T follicular helper cell (primary cell): ENCODE measurements at regions not wholly inside any gene's neighbourhood (a gene's known extent, or its start where the extent isn't known, plus 50 kb on each side); places are given as distances from the start of the nearest gene placed in this dataset.

Experiments
- DNase-seq: peaks from one replicate; pipeline ENCODE4 v3.0.0-alpha.2; 2020; ENCODE audit warnings: low read depth

GRCh38 chr10:123557366-123558108, 108.6 kb upstream of the GPR26 start:
- no peak for DNase-seq

- DNase-seq: no peak
Measured at GRCh38 chr10:123558651-123559050, 107.5 kb upstream of the GPR26 start.

GRCh38 chr10:123559066-123559822, 106.9 kb upstream of the GPR26 start:
- peak; percentile 43 for DNase-seq

- DNase-seq: no peak
Measured at GRCh38 chr10:123559823-123560092, 106.4 kb upstream of the GPR26 start.

- DNase-seq: no peak
Measured at GRCh38 chr10:123560301-123561140, 105.6 kb upstream of the GPR26 start.

GRCh38 chr10:123561141-123561440, 105.1 kb upstream of the GPR26 start:
- no peak for DNase-seq

- no peak for DNase-seq
Measured at GRCh38 chr10:123562387-123562786, 103.8 kb upstream of the GPR26 start.

GRCh38 chr10:123562811-123563580, 103.2 kb upstream of the GPR26 start:
- no peak for DNase-seq

GRCh38 chr10:123563581-123563855, 102.6 kb upstream of the GPR26 start:
- no peak for DNase-seq

GRCh38 chr10:123563994-123564393, 102.2 kb upstream of the GPR26 start:
- no peak for DNase-seq

- DNase-seq: no peak
Measured at GRCh38 chr10:123564631-123565030, 101.5 kb upstream of the GPR26 start.

GRCh38 chr10:123565691-123566660, 100.2 kb upstream of the GPR26 start:
- DNase-seq: no peak

- no peak for DNase-seq
Measured at GRCh38 chr10:123567984-123568739, 98.0 kb upstream of the GPR26 start.

GRCh38 chr10:123568751-123569150, 97.4 kb upstream of the GPR26 start:
- no peak for DNase-seq

- no peak for DNase-seq
Measured at GRCh38 chr10:123569436-123570035, 96.6 kb upstream of the GPR26 start.

- DNase-seq: no peak
Measured at GRCh38 chr10:123570051-123570897, 95.9 kb upstream of the GPR26 start.

- no peak for DNase-seq
Measured at GRCh38 chr10:123570898-123571515, 95.1 kb upstream of the GPR26 start.

GRCh38 chr10:123571978-123572377, 94.2 kb upstream of the GPR26 start:
- no peak for DNase-seq
